CD4-positive, alpha-beta T cell (primary cell): ENCODE measurements at regions not wholly inside any gene's neighbourhood (a gene's known extent, or its start where the extent isn't known, plus 50 kb on each side); places are given as distances from the start of the nearest gene placed in this dataset.

Experiments
- ATAC-seq: fragments of 200-7000 bp; cut with Tn5 transposase; one replicate; pipeline ENCODE4 v1.10.0; 2022; ENCODE audit warnings: mild to moderate bottlenecking; ENCODE audit not compliant: poor library complexity
- CTCF ChIA-PET: fragments of 350-600 bp; sonication (Branson Sonifier 250); formaldehyde crosslinking; loops from one replicate; lab custom pipeline; 2021; ENCODE audit warnings: antibody characterized with exemption, inconsistent platforms; lab: Charles Lee
- POLR2A ChIA-PET: fragments of 350-600 bp; sonication (Branson Sonifier 250); formaldehyde crosslinking; loops from one replicate; lab custom pipeline; 2021; ENCODE audit warnings: antibody characterized with exemption, inconsistent platforms; lab: Charles Lee
- DNase-seq, 14 experiments: peaks; one replicate each; pipeline ENCODE4 v3.0.0-alpha.2; 2013 to 2020; ENCODE audit warnings: mixed read lengths in 2 of 14
- H3K27ac ChIP-seq, 2 donors: one replicate each; pipeline versions ENCODE4 v1.5.1 to v1.7.0; 2013; ENCODE audit warnings: low read length in 2 of 2, low read depth in 1 of 2, mild to moderate bottlenecking in 1 of 2
- H3K27me3 ChIP-seq, 2 experiments: 1 replicate in 1 of 2; 2 replicates in 1 of 2; pipeline versions ENCODE4 v1.6.1 to v1.7.0; 2013; ENCODE audit warnings: low read length in 2 of 2, control low read depth in 1 of 2, mild to moderate bottlenecking in 1 of 2, moderate library complexity in 1 of 2; ENCODE audit not compliant: insufficient read depth in 2 of 2, control insufficient read depth in 1 of 2
- H3K36me3 ChIP-seq: one replicate; pipeline ENCODE4 v1.6.1; 2013; ENCODE audit warnings: low read length, control low read depth; ENCODE audit not compliant: insufficient read depth
- H3K4me1 ChIP-seq: one replicate; pipeline ENCODE4 v1.6.1; 2013; ENCODE audit warnings: low read length, control low read depth; ENCODE audit not compliant: insufficient read depth
- H3K4me3 ChIP-seq: one replicate; pipeline ENCODE4 v1.5.1; 2013; ENCODE audit warnings: mild to moderate bottlenecking, low read length, moderate library complexity
- H3K9me3 ChIP-seq, 2 experiments: 1 replicate in 1 of 2; 2 replicates in 1 of 2; pipeline versions ENCODE4 v1.6.1 to v1.7.0; 2013; ENCODE audit warnings: low read length in 2 of 2, mild to moderate bottlenecking in 2 of 2, control low read depth in 1 of 2, moderate library complexity in 1 of 2; ENCODE audit not compliant: control insufficient read depth in 1 of 2, insufficient read depth in 1 of 2
- H3K27ac Mint-ChIP-seq: one replicate; pipeline ENCODE4 v1.8.0; 2020; ENCODE audit warnings: mixed read lengths
- H3K27me3 Mint-ChIP-seq: one replicate; pipeline ENCODE4 v1.8.0; 2021; ENCODE audit warnings: mixed read lengths
- H3K36me3 Mint-ChIP-seq: one replicate; pipeline ENCODE4 v1.8.0; 2021; ENCODE audit warnings: low read depth, mixed read lengths
- H3K4me1 Mint-ChIP-seq: one replicate; pipeline ENCODE4 v1.8.0; 2021; ENCODE audit warnings: low read depth, mixed read lengths
- H3K4me3 Mint-ChIP-seq: one replicate; pipeline ENCODE4 v1.8.0; 2020; ENCODE audit warnings: mild to moderate bottlenecking, mixed read lengths
- H3K9me3 Mint-ChIP-seq: one replicate; pipeline ENCODE4 v1.8.0; 2020; ENCODE audit warnings: mixed read lengths
- intact Hi-C, 2 experiments: fragments of 100-400 bp; cut with DNase I in 1 of 2; cut with micrococcal nuclease in 1 of 2; formaldehyde crosslinking; loops; one replicate each; pipeline versions ENCODE4 v1.15.1 to v1.9.0; 2023 to 2025; cut with DNase I, micrococcal nuclease
- TF ChIP-seq, protein P1 (sequence below): fragments of 200-600 bp; IDR thresholded peaks from one replicate; pipeline ENCODE4 v1.8.0; 2022; ENCODE audit warnings: antibody characterized with exemption, mild to moderate bottlenecking

DNA sequence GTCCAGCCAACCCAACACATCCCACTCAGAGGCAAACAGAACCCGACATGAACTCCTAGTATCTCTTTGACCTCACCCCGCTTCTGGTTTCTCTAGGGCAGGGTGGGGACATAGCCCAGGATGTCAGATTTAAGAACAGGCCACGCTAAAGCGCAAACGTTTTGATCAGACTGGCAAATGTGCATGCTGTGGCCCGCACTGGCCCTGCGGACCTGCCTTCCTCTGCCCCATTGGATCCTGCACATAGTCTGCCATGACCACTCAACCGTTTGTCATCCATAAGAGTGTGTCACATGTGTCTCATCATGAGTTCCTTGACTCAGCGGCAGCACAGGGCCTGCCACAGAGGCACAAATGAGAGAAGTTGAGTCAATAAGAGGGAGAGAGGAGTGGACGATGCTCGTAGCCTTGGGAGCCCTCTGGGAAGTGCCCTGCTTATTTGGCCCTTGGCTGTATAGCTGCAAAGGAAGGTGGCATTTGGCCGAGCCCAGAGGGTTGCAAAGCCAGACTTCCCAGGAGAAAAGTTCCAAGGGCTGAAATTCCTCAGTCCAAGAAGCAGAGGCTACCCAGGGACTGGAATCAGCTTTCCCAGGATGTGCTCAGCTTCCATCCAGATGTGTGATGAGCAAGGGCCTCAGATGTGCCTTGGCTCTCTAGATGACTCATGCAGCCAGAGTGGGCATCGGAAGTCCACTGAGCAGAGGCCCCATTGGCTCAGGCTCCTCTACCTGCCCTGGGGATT lies 55.5 kb upstream of the SLCO2A1 start:
- H3K36me3 Mint-ChIP-seq, result no peaks in the 10 kb centered on the region
- CTCF ChIA-PET, result no interaction called here

DNA sequence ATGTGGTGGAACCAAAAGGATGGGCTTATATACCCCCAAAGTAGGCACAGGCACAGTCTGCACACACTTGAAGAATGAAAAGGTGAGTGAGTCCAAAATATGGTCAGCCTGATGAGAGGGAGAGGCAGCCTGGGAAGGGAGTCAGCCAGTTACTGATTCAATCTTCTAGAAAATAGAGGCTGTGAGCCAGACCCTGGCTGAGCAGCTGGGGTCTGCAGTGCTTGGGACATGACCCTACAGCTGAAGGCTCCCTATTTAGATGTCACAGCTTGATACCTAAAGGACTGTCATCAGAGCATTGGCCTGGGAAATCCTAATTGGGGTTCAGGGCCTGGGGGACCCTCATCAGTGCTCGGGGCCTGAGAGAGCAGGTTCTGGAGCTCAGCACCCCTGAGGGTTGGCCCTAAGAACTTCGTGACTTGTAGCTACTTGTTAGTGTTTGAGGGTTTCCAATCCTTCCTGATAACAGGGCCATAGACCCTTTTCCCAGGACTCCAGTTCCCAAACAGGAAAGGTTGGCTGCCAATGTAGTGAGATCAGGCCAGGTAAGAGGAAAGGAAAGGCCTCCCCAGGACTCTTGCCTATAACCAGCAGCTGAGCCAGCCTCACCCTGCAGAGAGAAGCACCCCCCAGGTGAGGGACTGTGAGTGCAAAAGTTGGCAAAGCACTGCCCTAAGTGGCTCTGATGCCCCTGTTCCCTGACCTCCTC lies 54.7 kb upstream of the SLCO2A1 start:
- no peaks in the 10 kb centered on the region for H3K4me1 Mint-ChIP-seq
- H3K9me3 ChIP-seq, result peaks cover 0 to 14% of the 10 kb centered on the region in 2 experiments
- no peaks in the 10 kb centered on the region for H3K36me3 ChIP-seq
- ChIA-PET POLR2A (no interaction called here), CTCF (no interaction called here)
- peaks cover 0 to 4% of the 10 kb centered on the region in 2 experiments for H3K27me3 ChIP-seq
- TF ChIP-seq, protein P1, sequence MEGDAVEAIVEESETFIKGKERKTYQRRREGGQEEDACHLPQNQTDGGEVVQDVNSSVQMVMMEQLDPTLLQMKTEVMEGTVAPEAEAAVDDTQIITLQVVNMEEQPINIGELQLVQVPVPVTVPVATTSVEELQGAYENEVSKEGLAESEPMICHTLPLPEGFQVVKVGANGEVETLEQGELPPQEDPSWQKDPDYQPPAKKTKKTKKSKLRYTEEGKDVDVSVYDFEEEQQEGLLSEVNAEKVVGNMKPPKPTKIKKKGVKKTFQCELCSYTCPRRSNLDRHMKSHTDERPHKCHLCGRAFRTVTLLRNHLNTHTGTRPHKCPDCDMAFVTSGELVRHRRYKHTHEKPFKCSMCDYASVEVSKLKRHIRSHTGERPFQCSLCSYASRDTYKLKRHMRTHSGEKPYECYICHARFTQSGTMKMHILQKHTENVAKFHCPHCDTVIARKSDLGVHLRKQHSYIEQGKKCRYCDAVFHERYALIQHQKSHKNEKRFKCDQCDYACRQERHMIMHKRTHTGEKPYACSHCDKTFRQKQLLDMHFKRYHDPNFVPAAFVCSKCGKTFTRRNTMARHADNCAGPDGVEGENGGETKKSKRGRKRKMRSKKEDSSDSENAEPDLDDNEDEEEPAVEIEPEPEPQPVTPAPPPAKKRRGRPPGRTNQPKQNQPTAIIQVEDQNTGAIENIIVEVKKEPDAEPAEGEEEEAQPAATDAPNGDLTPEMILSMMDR, result no peak
- ATAC-seq (no peak), DNase-seq (no peak)
- no peak overlapping the region for H3K27ac ChIP-seq
- H3K4me3 ChIP-seq, result no peak overlapping the region
- no peak overlapping the region for H3K27ac Mint-ChIP-seq
- no peak overlapping the region for H3K4me3 Mint-ChIP-seq
- H3K36me3 Mint-ChIP-seq, result no peaks in the 10 kb centered on the region
- H3K27me3 Mint-ChIP-seq, result peaks cover under 1% of the 10 kb centered on the region
- H3K9me3 Mint-ChIP-seq, result peaks cover 5% of the 10 kb centered on the region
- intact Hi-C loops, result no loop called here
- H3K4me1 ChIP-seq, result no peaks in the 10 kb centered on the region

More for the DNA sequence above, 55.5 kb upstream of the SLCO2A1 start:
- Histone ChIP-seq H3K4me3 (no peak overlapping the region), H3K9me3 (peaks cover 0 to 14% of the 10 kb centered on the region in 2 experiments), H3K36me3 (no peaks in the 10 kb centered on the region), H3K4me1 (no peaks in the 10 kb centered on the region), H3K27ac (no peak overlapping the region), H3K27me3 (peaks cover 0 to 4% of the 10 kb centered on the region in 2 experiments)
- H3K9me3 Mint-ChIP-seq, result peaks cover 5% of the 10 kb centered on the region
- POLR2A ChIA-PET, result no interaction called here
- no peaks in the 10 kb centered on the region for H3K27me3 Mint-ChIP-seq
- intact Hi-C loops, result no loop called here
- TF ChIP-seq, protein P1, result no peak
- H3K27ac Mint-ChIP-seq, result no peak overlapping the region
- no peak overlapping the region for H3K4me3 Mint-ChIP-seq
- ATAC-seq (no peak), DNase-seq (no peak)
- no peaks in the 10 kb centered on the region for H3K4me1 Mint-ChIP-seq

DNA sequence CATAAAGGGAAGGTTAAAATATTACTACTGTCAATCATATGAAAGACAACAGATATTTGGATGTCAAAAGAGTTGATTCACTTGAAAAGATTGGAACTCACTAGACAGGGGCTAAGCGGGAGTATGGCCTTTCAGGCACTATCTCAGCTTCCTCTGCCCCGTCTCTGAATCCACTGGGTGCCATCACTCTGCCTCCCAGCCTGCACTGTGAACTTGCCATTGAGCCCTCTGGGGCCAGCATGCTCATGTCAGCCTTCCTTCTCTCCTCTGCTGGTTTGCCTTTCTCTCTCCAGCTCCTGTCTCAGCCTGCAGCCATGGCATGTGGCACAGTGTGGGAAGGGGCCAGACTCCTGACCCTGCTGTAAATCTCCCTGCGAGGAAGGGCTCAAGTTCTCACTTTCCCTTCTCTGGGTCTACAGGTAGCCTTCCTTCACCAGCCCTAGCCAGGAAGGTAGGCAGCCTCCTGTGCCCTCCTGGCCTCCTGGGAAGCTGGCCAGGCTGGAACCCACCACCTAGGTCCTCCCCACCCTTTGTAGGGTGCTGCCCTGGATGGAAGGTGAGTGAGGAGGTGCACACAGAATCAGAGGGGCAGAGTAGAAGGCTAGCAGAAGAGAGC lies 54.0 kb upstream of the SLCO2A1 start:
- POLR2A ChIA-PET, result no interaction called here
- Histone ChIP-seq H3K27me3 (peaks cover 0 to 6% of the 10 kb centered on the region in 2 experiments), H3K4me3 (no peak overlapping the region), H3K9me3 (peaks cover 0 to 14% of the 10 kb centered on the region in 2 experiments), H3K27ac (no peak overlapping the region), H3K4me1 (no peaks in the 10 kb centered on the region), H3K36me3 (no peaks in the 10 kb centered on the region)
- CTCF ChIA-PET, result no interaction called here
- TF ChIP-seq, protein P1, result no peak
- Mint-ChIP-seq H3K9me3 (peaks cover 4% of the 10 kb centered on the region), H3K27me3 (peaks cover 3% of the 10 kb centered on the region), H3K27ac (no peak overlapping the region), H3K4me3 (no peak overlapping the region), H3K4me1 (no peaks in the 10 kb centered on the region), H3K36me3 (no peaks in the 10 kb centered on the region)
- DNase-seq (no peak), ATAC-seq (no peak)
- intact Hi-C loops, result no loop called here
